ENCODE measurements at regions not wholly inside any gene's neighbourhood (a gene's known extent, or its start where the extent isn't known, plus 50 kb on each side); places are given as distances from the start of the nearest gene placed in this dataset.

DNA sequence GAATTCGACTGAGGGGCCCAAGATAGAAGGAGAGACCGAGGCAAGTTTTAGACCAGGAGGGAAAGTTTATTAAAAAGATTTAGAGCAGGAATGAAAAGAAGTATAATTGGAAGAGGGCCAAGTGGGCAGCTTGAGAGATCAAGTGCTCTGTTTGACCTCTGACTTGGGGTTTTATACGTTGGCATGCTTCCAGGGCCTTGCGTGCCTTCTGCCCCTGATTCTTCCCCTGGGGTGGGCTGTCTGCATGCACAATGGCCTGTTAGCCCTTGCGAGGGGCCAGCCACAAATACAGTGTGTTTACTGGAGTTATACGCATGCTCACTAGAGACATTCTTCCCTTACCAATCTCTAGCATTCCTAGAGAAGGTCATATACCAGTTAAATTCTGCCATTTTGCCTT, 70.7 kb upstream of the LARS2 start:
- Histone ChIP-seq H3K27me3 (ENCODE audit: insufficient read depth, low read length) (peaks cover 7% of the 10 kb centered on the region), H3K36me3 (ENCODE audit: insufficient read depth, low read length) (no peaks in the 10 kb centered on the region), H3K9me3 (ENCODE audit: insufficient read depth, low read depth, low read length) (peaks cover 6% of the 10 kb centered on the region), H2AFZ (ENCODE audit: low read depth, low read length) (no peak overlapping the region), H3K4me3 (ENCODE audit: insufficient read depth, low read depth, low read length) (no peak overlapping the region), H3K4me2 (ENCODE audit: low read length) (no peak overlapping the region), H4K20me1 (ENCODE audit: insufficient read depth, low read length) (no peaks in the 10 kb centered on the region), H3K9ac (ENCODE audit: low read length) (no peak overlapping the region), H3K4me1 (ENCODE audit: insufficient read depth, low read length) (no peaks in the 10 kb centered on the region), H3K79me2 (ENCODE audit: insufficient read depth, low read length) (no peaks in the 10 kb centered on the region), H3K27ac (ENCODE audit: low read depth, low read length) (no peak overlapping the region)
- Mint-ChIP-seq H3K27ac (ENCODE audit: unreplicated experiment) (no peak overlapping the region), H3K4me3 (ENCODE audit: unreplicated experiment) (no peak overlapping the region), H3K4me1 (ENCODE audit: low read depth, unreplicated experiment) (no peaks in the 10 kb centered on the region), H3K9me3 (ENCODE audit: unreplicated experiment) (peaks cover 28% of the 10 kb centered on the region), H3K27me3 (ENCODE audit: low read depth, unreplicated experiment) (peaks cover 31% of the 10 kb centered on the region), H3K36me3 (ENCODE audit: low read depth, unreplicated experiment) (no peaks in the 10 kb centered on the region)
- FAIRE-seq = no peak
- no peak for DNase-seq (ENCODE audit: low read depth)
- TF ChIP-seq EZH2 (IDR thresholded peaks at IDR 0.05; ENCODE audit: insufficient read depth, low read length) = no peak
- TF ChIP-seq, protein P1, sequence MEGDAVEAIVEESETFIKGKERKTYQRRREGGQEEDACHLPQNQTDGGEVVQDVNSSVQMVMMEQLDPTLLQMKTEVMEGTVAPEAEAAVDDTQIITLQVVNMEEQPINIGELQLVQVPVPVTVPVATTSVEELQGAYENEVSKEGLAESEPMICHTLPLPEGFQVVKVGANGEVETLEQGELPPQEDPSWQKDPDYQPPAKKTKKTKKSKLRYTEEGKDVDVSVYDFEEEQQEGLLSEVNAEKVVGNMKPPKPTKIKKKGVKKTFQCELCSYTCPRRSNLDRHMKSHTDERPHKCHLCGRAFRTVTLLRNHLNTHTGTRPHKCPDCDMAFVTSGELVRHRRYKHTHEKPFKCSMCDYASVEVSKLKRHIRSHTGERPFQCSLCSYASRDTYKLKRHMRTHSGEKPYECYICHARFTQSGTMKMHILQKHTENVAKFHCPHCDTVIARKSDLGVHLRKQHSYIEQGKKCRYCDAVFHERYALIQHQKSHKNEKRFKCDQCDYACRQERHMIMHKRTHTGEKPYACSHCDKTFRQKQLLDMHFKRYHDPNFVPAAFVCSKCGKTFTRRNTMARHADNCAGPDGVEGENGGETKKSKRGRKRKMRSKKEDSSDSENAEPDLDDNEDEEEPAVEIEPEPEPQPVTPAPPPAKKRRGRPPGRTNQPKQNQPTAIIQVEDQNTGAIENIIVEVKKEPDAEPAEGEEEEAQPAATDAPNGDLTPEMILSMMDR (IDR thresholded peaks at IDR 0.05; ENCODE audit: insufficient read depth, low read depth, low read length) = no peak

DNA sequence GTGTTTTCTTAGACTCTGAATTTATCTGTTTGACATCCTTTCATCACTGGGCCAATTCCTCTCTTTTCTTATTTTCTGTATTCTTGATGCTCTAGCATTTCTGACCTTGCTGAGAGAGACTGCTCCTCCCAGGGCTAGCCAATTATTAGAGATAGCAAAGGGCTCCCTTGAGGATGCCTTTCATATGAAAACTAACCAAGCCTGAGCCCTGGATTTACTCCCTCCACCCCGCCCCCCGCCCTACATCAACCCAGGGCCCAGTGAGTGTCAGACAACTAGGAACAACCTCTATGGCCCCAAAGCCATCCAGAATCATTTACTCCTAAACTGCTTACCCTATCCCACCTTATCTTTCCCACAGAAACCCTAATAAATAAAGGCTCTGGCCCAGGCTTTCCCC, 69.7 kb upstream of the LARS2 start:
- H3K9ac ChIP-seq (ENCODE audit: low read length) = no peak overlapping the region
- H3K27ac Mint-ChIP-seq (ENCODE audit: unreplicated experiment) = no peak overlapping the region
- no peaks in the 10 kb centered on the region for H3K4me1 ChIP-seq (ENCODE audit: insufficient read depth, low read length)
- no peaks in the 10 kb centered on the region for H3K79me2 ChIP-seq (ENCODE audit: insufficient read depth, low read length)
- H3K27me3 Mint-ChIP-seq (ENCODE audit: low read depth, unreplicated experiment) = peaks cover 23% of the 10 kb centered on the region
- H3K4me2 ChIP-seq (ENCODE audit: low read length) = no peak overlapping the region
- DNase-seq (ENCODE audit: low read depth) = no peak
- no peaks in the 10 kb centered on the region for H3K4me1 Mint-ChIP-seq (ENCODE audit: low read depth, unreplicated experiment)
- H3K4me3 Mint-ChIP-seq (ENCODE audit: unreplicated experiment) = no peak overlapping the region
- no peak overlapping the region for H2AFZ ChIP-seq (ENCODE audit: low read depth, low read length)
- no peaks in the 10 kb centered on the region for H3K36me3 ChIP-seq (ENCODE audit: insufficient read depth, low read length)
- H3K27me3 ChIP-seq (ENCODE audit: insufficient read depth, low read length) = peaks cover 7% of the 10 kb centered on the region
- peaks cover 6% of the 10 kb centered on the region for H3K9me3 ChIP-seq (ENCODE audit: insufficient read depth, low read depth, low read length)
- no peaks in the 10 kb centered on the region for H4K20me1 ChIP-seq (ENCODE audit: insufficient read depth, low read length)
- TF ChIP-seq EZH2 (IDR thresholded peaks at IDR 0.05; ENCODE audit: insufficient read depth, low read length) = no peak
- TF ChIP-seq, protein P1 (IDR thresholded peaks at IDR 0.05; ENCODE audit: insufficient read depth, low read depth, low read length) = no peak
- H3K27ac ChIP-seq (ENCODE audit: low read depth, low read length) = no peak overlapping the region
- no peak overlapping the region for H3K4me3 ChIP-seq (ENCODE audit: insufficient read depth, low read depth, low read length)
- no peaks in the 10 kb centered on the region for H3K36me3 Mint-ChIP-seq (ENCODE audit: low read depth, unreplicated experiment)
- peaks cover 18% of the 10 kb centered on the region for H3K9me3 Mint-ChIP-seq (ENCODE audit: unreplicated experiment)
- no peak for FAIRE-seq

DNA sequence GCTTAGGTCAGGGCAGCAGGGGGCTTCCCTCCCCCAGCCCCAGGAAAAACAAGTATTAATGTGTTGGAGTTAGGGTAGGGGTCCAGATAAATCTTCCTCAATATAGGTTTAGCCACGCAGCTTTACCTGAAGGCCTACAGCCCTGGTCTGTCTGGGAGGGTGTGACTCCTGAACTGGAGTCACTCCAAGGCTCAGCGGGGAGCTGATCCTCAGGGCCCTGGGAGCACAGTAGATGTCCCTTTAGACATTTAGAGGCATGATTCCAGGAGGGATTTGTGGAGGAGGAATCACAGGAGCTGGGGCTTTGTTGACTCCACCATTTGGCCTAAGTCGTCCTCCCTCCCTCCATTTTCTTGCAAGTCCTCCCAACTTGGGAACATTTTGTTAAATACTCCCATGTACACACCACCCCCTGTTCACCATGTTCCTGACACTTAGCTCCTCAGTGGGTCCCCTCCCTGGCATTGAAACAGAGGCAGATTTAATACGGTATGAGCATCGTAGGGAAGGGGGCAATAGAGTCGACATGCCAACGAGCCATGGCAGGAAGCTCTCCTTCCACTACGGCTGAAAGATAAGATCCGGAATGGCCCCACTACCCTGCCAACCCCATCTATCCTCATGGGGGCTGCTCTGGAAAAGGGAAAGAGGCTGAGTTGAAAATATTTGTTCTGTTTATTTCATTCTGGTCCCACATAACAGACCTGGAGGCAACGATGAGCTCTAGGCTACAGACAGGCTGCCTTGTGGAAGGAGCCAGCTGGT, 69.0 kb upstream of the LARS2 start:
- no peaks in the 10 kb centered on the region for H3K79me2 ChIP-seq (ENCODE audit: insufficient read depth, low read length)
- H3K27ac Mint-ChIP-seq (ENCODE audit: unreplicated experiment) = peak overlapping the region; percentile 47
- TF ChIP-seq, protein P1 (IDR thresholded peaks at IDR 0.05; ENCODE audit: insufficient read depth, low read depth, low read length) = no peak
- TF ChIP-seq EZH2 (IDR thresholded peaks at IDR 0.05; ENCODE audit: insufficient read depth, low read length) = no peak
- peaks cover 21% of the 10 kb centered on the region for H3K27me3 Mint-ChIP-seq (ENCODE audit: low read depth, unreplicated experiment)
- H4K20me1 ChIP-seq (ENCODE audit: insufficient read depth, low read length) = no peaks in the 10 kb centered on the region
- no peaks in the 10 kb centered on the region for H3K4me1 Mint-ChIP-seq (ENCODE audit: low read depth, unreplicated experiment)
- no peaks in the 10 kb centered on the region for H3K36me3 Mint-ChIP-seq (ENCODE audit: low read depth, unreplicated experiment)
- no peaks in the 10 kb centered on the region for H3K4me1 ChIP-seq (ENCODE audit: insufficient read depth, low read length)
- peaks cover 7% of the 10 kb centered on the region for H3K27me3 ChIP-seq (ENCODE audit: insufficient read depth, low read length)
- no peak for DNase-seq (ENCODE audit: low read depth)
- H3K9ac ChIP-seq (ENCODE audit: low read length) = no peak overlapping the region
- no peaks in the 10 kb centered on the region for H3K36me3 ChIP-seq (ENCODE audit: insufficient read depth, low read length)
- peaks cover 17% of the 10 kb centered on the region for H3K9me3 Mint-ChIP-seq (ENCODE audit: unreplicated experiment)
- H3K27ac ChIP-seq (ENCODE audit: low read depth, low read length) = no peak overlapping the region
- H3K4me3 Mint-ChIP-seq (ENCODE audit: unreplicated experiment) = no peak overlapping the region
- no peak overlapping the region for H3K4me2 ChIP-seq (ENCODE audit: low read length)
- no peaks in the 10 kb centered on the region for H3K9me3 ChIP-seq (ENCODE audit: insufficient read depth, low read depth, low read length)
- no peak overlapping the region for H2AFZ ChIP-seq (ENCODE audit: low read depth, low read length)
- no peak for FAIRE-seq
- no peak overlapping the region for H3K4me3 ChIP-seq (ENCODE audit: insufficient read depth, low read depth, low read length)

Measured in astrocyte (in vitro differentiated cells and primary cell).